Pancreas (tissue), 10 donors: ENCODE measurements at regions not wholly inside any gene's neighbourhood (a gene's known extent, or its start where the extent isn't known, plus 50 kb on each side); places are given as distances from the start of the nearest gene placed in this dataset.

Experiments used
- ATAC-seq, 4 donors: fragments of 200-7000 bp; cut with Tn5 transposase; one replicate each; pipeline versions ENCODE4 v1.8.0 to v1.9.1; 2020; ENCODE audit warnings: mild to moderate bottlenecking in 4 of 4, moderate library complexity in 4 of 4
- DNase-seq, 6 donors: peaks; one replicate each; pipeline ENCODE4 v3.0.0-alpha.2; 2020
- FAIRE-seq: peaks from 2 replicates; lab custom pipeline; 2012; peaks lifted over from hg19 to GRCh38; lab: Jason Lieb, UNC
- H3K27ac ChIP-seq, 4 donors: fragments of 200-600 bp; sonication (generic); 1 replicate in 3 of 4; 2 replicates in 1 of 4; pipeline versions ENCODE4 v1.5.0 to v1.8.0; 2020
- H3K27me3 ChIP-seq, 4 donors: fragments of 200-600 bp; one replicate each; pipeline ENCODE4 v1.8.0; 2021
- H3K36me3 ChIP-seq, 3 donors: fragments of 200-600 bp; sonication (generic) in 1 of 3; one replicate each; pipeline versions ENCODE4 v1.5.0 to v1.8.0; 2020 to 2021
- H3K4me1 ChIP-seq, 3 donors: fragments of 200-600 bp; one replicate each; pipeline ENCODE4 v1.8.0; 2021
- H3K4me3 ChIP-seq, 4 donors: fragments of 200-600 bp; sonication (generic) in 2 of 4; one replicate each; pipeline versions ENCODE4 v1.5.0 to v1.8.0; 2020 to 2021
- H3K9me3 ChIP-seq, 4 donors: fragments of 200-600 bp; one replicate each; pipeline ENCODE4 v1.8.0; 2021
- WGBS, 2 donors: extraction: QIAGEN DNeasy Blood & Tissue Kit; methylation state at CpG; one replicate each; pipeline ENCODE4 v1.1.7; 2013; 5-methylcytosine and 5-hydroxymethylcytosine counted together
- intact Hi-C, 3 donors: fragments of 100-400 bp; cut with DNase I; formaldehyde crosslinking; loops; one replicate each; pipeline versions ENCODE4 v1.11.1 to v1.14.2; 2022
- TF ChIP-seq, protein P1 (sequence below), 4 donors: fragments of 200-600 bp; sonication (generic) in 3 of 4; IDR thresholded peaks; one replicate each; pipeline versions ENCODE4 v1.5.0 to v1.8.0; 2021; ENCODE audit warnings: antibody characterized with exemption in 4 of 4
- donor health status: healthy with polysubstance abuse.
- donor health status: DM: no; HTN: no; CAD: no; lungs with moderate emphysema.
- donor health status: DM: no; HTN: no; CAD: no.
- donor health status: control.
- donor health status: control.
- donor health status: Bipolar disorder and iron deficiency.
- donor health status: DM: yes; HTN: yes; CAD: no.
- donor health status: DM: no; HTN: no; CAD: no.
- donor health status: DM: no; HTN: no; CAD: no.
- donor health status: DM: yes; HTN: yes; CAD: no.

DNA sequence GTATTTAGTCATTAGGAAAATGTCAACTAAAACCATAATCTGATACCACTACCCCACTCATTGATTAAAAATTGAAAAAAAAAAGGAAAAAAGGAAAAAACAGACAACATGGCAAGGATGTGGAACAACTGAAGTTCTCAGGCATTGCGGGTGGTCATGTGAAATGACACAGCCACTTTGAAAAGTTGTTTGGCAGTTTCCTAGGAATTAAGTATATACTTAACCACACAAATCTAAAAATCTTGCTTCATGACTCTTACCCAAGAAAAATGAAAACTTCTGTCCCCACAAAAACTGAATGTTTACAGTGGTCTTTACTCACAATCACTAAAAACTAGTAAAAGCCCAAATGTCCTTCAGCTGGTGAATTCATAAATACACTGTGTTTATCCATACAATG, 254.5 kb downstream of the AHR start:
- FAIRE-seq (no peak), DNase-seq (no peak), ATAC-seq (no peak)
- H3K27me3 ChIP-seq: no peaks in the 10 kb centered on the region
- no peaks in the 10 kb centered on the region for H3K9me3 ChIP-seq
- no peaks in the 10 kb centered on the region for H3K4me1 ChIP-seq
- no peak overlapping the region for H3K4me3 ChIP-seq
- H3K27ac ChIP-seq: no peak overlapping the region
- intact Hi-C loops: no loop called here
- 94 to 97% methylated on average over 1 of the region's 1 CpG for WGBS, 2 donors
- TF ChIP-seq, protein P1, sequence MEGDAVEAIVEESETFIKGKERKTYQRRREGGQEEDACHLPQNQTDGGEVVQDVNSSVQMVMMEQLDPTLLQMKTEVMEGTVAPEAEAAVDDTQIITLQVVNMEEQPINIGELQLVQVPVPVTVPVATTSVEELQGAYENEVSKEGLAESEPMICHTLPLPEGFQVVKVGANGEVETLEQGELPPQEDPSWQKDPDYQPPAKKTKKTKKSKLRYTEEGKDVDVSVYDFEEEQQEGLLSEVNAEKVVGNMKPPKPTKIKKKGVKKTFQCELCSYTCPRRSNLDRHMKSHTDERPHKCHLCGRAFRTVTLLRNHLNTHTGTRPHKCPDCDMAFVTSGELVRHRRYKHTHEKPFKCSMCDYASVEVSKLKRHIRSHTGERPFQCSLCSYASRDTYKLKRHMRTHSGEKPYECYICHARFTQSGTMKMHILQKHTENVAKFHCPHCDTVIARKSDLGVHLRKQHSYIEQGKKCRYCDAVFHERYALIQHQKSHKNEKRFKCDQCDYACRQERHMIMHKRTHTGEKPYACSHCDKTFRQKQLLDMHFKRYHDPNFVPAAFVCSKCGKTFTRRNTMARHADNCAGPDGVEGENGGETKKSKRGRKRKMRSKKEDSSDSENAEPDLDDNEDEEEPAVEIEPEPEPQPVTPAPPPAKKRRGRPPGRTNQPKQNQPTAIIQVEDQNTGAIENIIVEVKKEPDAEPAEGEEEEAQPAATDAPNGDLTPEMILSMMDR (IDR thresholded peaks at IDR 0.05): no peak
- H3K36me3 ChIP-seq: no peaks in the 10 kb centered on the region

DNA sequence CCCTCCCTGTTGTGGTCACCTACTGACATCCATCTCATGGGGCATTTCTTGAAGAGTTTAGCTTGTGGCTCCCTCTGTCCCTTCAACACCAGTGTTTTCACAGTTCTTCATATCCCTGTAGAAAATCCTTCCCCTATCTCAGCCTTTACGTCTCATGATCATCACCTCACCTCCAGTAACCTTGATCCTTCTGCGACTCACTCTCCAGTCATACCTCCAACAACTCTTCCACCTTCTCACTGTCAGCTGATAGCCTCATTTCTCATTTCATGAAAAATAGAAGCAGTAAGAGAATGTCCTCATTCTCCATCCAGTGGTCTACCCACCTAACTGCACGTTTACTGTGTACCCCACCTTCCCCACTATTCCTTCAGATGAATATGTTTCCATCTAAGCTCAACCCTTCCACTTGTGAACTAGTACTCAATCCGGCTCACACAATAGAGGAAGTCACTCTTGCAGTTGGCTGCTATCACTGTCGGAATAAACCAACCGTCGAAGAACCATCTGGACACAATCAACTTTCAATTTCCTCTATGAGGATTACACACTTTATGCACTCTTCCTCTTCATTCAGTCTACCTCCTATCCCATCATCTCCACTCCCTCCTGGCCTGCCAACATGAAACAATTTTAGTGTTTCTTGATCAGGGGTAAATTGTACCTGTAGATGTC, 256.0 kb downstream of the AHR start:
- no peak for FAIRE-seq
- H3K27ac ChIP-seq: no peak overlapping the region
- intact Hi-C loops: no loop called here
- no peaks in the 10 kb centered on the region for H3K36me3 ChIP-seq
- H3K4me1 ChIP-seq: peaks cover 0 to 5% (median 0%) of the 10 kb centered on the region in 3 donors
- WGBS, 2 donors: 86 to 90% methylated on average over 7 of the region's 7 CpGs
- no peak overlapping the region for H3K4me3 ChIP-seq
- H3K9me3 ChIP-seq: no peaks in the 10 kb centered on the region
- H3K27me3 ChIP-seq: no peaks in the 10 kb centered on the region
- no peak for ATAC-seq
- TF ChIP-seq, protein P1 (IDR thresholded peaks at IDR 0.05): no peak
- DNase-seq: no peak

DNA sequence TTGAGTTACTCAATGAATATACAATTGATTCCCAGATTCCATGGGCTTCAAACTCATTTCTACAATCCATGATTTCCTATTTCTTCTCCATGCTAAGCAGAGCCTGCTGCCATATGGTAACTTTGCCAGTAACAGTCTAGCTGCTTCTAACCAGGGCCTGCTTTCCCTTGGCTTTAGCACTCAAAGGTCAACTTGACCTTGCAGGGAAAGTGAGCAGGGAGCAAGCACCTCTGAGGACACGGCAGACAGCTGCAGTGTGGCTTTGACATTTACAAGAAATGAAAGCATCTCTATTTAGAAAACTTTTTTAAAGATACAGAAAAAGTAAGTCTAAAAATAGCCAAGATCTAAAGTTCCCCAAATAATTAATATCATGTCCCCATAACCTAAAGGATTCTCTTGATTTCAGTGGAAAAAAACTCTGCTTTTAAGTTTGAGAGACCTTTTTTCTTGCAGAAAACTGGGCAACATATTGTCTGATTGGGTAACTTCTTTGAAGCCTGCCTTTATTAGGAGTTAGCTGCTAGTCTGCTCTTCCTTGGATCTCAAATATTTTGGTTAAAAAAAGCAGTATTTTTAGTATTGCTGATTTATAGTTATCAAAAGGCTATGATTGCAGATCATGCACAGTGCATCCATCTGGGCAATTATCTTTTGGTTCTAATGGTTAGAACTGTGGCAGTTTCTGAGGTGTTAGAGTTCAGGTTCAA, 257.9 kb downstream of the AHR start:
- peaks cover 0 to 5% (median 0%) of the 10 kb centered on the region in 3 donors for H3K4me1 ChIP-seq
- no peaks in the 10 kb centered on the region for H3K27me3 ChIP-seq
- ATAC-seq: no peak
- FAIRE-seq: no peak
- no peak for DNase-seq
- WGBS, 2 donors: 27 to 29% methylated on average over 1 of the region's 1 CpG
- H3K9me3 ChIP-seq: no peaks in the 10 kb centered on the region
- H3K27ac ChIP-seq: peak overlapping the region in 2 of 4 donors; percentile 19 to 48
- intact Hi-C loops: no loop called here
- TF ChIP-seq, protein P1 (IDR thresholded peaks at IDR 0.05): no peak
- H3K4me3 ChIP-seq: no peak overlapping the region
- no peaks in the 10 kb centered on the region for H3K36me3 ChIP-seq

DNA sequence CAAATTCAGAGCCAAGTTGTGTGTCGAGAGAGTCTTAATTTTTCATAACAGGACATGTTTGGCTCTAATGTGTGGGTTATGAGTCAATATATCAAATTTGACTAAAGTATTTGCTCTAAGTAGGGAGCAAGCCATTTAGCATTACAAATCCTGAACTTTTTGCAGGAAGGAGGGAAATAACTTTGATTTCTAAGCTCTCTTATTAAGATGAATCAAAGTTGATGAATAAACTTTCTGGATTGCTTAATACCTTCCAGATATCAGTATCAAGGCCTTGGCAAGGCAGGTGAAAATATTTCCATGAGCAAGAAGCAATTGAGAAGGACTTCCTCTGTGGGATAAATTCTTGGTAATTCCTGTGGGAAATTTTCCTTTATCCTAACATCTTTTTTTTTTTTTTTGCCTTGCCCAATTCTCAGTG, 258.8 kb downstream of the AHR start:
- Histone ChIP-seq H3K27me3 (no peaks in the 10 kb centered on the region), H3K36me3 (no peaks in the 10 kb centered on the region), H3K9me3 (no peaks in the 10 kb centered on the region), H3K4me1 (peaks cover 0 to 5% (median 0%) of the 10 kb centered on the region in 3 donors), H3K27ac (peak overlapping the region in 1 of 4 donors; percentile 48), H3K4me3 (no peak overlapping the region)
- TF ChIP-seq, protein P1 (IDR thresholded peaks at IDR 0.05): no peak
- FAIRE-seq (no peak), DNase-seq (no peak), ATAC-seq (peak; percentile 24 to 42 (median 38))
- intact Hi-C loops: no loop called here
- 62% methylated on average over 1 of the region's 1 CpG for WGBS, 2 donors

DNA sequence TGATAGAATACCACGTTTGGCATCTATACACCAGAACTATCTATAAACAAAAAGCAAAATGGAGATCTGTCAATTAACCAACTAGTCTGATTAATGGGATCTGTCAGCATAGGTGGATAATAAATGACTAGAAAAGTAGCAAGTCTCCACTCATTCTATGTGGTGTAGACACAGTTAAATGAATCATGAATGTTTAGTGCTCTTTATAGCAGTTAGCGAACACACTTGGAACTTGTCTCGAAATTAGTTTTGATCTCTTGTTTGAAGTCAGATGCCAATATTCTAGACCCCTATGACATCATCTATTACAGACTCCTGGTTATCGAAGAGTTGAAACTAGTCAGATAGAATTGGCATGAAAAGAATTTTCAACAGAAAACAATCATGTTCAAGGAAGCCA, 259.7 kb downstream of the AHR start:
- peak overlapping the region in 2 of 4 donors; percentile 0 to 3 for H3K4me3 ChIP-seq
- ATAC-seq: peak in 3 of 4 donors; percentile 20 to 40 (median 23)
- 42 to 50% methylated on average over 4 of the region's 4 CpGs for WGBS, 2 donors

More for the DNA sequence above, 259.7 kb downstream of the AHR start:
- FAIRE-seq (no peak), DNase-seq (no peak)
- Histone ChIP-seq H3K27me3 (no peaks in the 10 kb centered on the region), H3K27ac (peak overlapping the region in 2 of 4 donors; percentile 46 to 48), H3K9me3 (no peaks in the 10 kb centered on the region), H3K4me1 (peaks cover 0 to 5% (median 0%) of the 10 kb centered on the region in 3 donors), H3K36me3 (no peaks in the 10 kb centered on the region)
- TF ChIP-seq, protein P1 (IDR thresholded peaks at IDR 0.05): no peak
- intact Hi-C loops: no loop called here
